ENCODE measurements at regions not wholly inside any gene's neighbourhood (a gene's known extent, or its start where the extent isn't known, plus 50 kb on each side); places are given as distances from the start of the nearest gene placed in this dataset.

GRCh38 chr13:26456650-26457049, 100.8 kb upstream of the WASF3 start:
- TF ChIP-seq POLR2A (IDR thresholded peaks at IDR 0.05) (no peak), CTCF (IDR thresholded peaks at IDR 0.05 in 8 of 11, conservative IDR thresholded peaks at IDR 0.05 in 3 of 11) (no peak)
